K562 (cell line): ENCODE measurements at regions not wholly inside any gene's neighbourhood (a gene's known extent, or its start where the extent isn't known, plus 50 kb on each side); places are given as distances from the start of the nearest gene placed in this dataset.

Source experiments
- ATAC-seq: fragments of 200-7000 bp; cut with Tn5 transposase; 3 replicates; pipeline ENCODE4 v1.9.1; 2020; ENCODE audit warnings: moderate library complexity
- BruUV-seq: library from RNA; stranded (reverse); fragments of 400-500 nt; replicated peaks from 2 replicates; lab custom pipeline; 2021; lab: Mats Ljungman, UMichigan
- CTCF ChIA-PET: fragments of 300-600 bp; formaldehyde crosslinking; extraction: SDS; loops from one replicate; lab custom pipeline; 2021; ENCODE audit warnings: low intra/inter-chr PET ratio; lab: Yijun Ruan, JAX
- POLR2A ChIA-PET: fragments of 300-600, 350-650 bp; sonication (Branson Sonifier 250); formaldehyde crosslinking; extraction: SDS; loops from one replicate; lab custom pipeline; 2021; ENCODE audit warnings: antibody characterized with exemption, inconsistent platforms; lab: Yijun Ruan, JAX
- DNase-seq, 4 experiments: peaks; one replicate each; pipeline versions ENCODE4 v3.0.0 to v3.0.0-alpha.2; 2011 to 2018; ENCODE audit warnings: low spot score in 3 of 4, mixed read lengths in 3 of 4; ENCODE audit errors: extremely low read depth in 1 of 4
- FAIRE-seq: peaks from 2 replicates; lab custom pipeline; 2011; peaks lifted over from hg19 to GRCh38; lab: Jason Lieb, UNC
- H2AFZ ChIP-seq: 2 replicates; pipeline ENCODE4 v1.6.0; 2011; ENCODE audit warnings: low read depth, low read length, control low read depth, inconsistent platforms
- H3K27ac ChIP-seq: fragments of 200-600 bp; 3 replicates; pipeline ENCODE4 v1.8.0; 2011; ENCODE audit warnings: low read depth, mild to moderate bottlenecking, control low read depth, inconsistent platforms, low read length, moderate library complexity, mixed read lengths; ENCODE audit errors: extremely low read depth
- H3K27me3 ChIP-seq, 2 experiments: fragments of 300-600 bp in 1 of 2; 2 replicates in 1 of 2; 3 replicates in 1 of 2; pipeline versions ENCODE4 v1.6.0 to v1.8.0; 2011; ENCODE audit warnings: inconsistent platforms in 2 of 2, low read length in 2 of 2, mild to moderate bottlenecking in 1 of 2, mixed read lengths in 1 of 2, moderate library complexity in 1 of 2; ENCODE audit not compliant: control insufficient read depth in 2 of 2, insufficient read depth in 2 of 2
- H3K36me3 ChIP-seq: fragments of 300-600 bp; 3 replicates; pipeline ENCODE4 v1.8.0; 2011; ENCODE audit warnings: mild to moderate bottlenecking, low read length, inconsistent platforms; ENCODE audit not compliant: control insufficient read depth, insufficient read depth
- H3K4me1 ChIP-seq, 2 experiments: fragments of 200-600 bp in 1 of 2; replicated peaks in 1 of 2; 2 replicates in 1 of 2; 3 replicates in 1 of 2; pipeline versions ENCODE4 v1.5.1 to v1.8.0; 2011; ENCODE audit warnings: inconsistent platforms in 2 of 2, low read length in 2 of 2, mild to moderate bottlenecking in 1 of 2, mixed read lengths in 1 of 2, moderate library complexity in 1 of 2; ENCODE audit not compliant: control insufficient read depth in 2 of 2, insufficient read depth in 2 of 2
- H3K4me2 ChIP-seq: 2 replicates; pipeline ENCODE4 v1.6.1; 2011; ENCODE audit warnings: low read length, control low read depth, inconsistent platforms, mixed read lengths; ENCODE audit not compliant: insufficient read depth
- H3K4me3 ChIP-seq: fragments of 200-600 bp; sonication (generic), shearing (Covaris generic); 2 replicates; pipeline ENCODE4 v1.5.1; 2016; ENCODE audit warnings: control low read depth, inconsistent platforms
- H3K79me2 ChIP-seq: fragments of 200-600 bp; 3 replicates; pipeline ENCODE4 v1.8.0; 2011; ENCODE audit warnings: low read length, inconsistent platforms; ENCODE audit not compliant: control insufficient read depth, insufficient read depth
- H3K9ac ChIP-seq, 2 experiments: 2 replicates each; pipeline versions ENCODE4 v1.6.0 to v1.6.1; 2011; ENCODE audit warnings: low read depth in 2 of 2, low read length in 2 of 2, control low read depth in 1 of 2, inconsistent platforms in 1 of 2, mild to moderate bottlenecking in 1 of 2, mixed read lengths in 1 of 2; ENCODE audit not compliant: insufficient read depth in 1 of 2
- H3K9me1 ChIP-seq: one replicate; pipeline ENCODE4 v1.6.0; 2011; ENCODE audit warnings: inconsistent platforms, mild to moderate bottlenecking, low read length, moderate library complexity; ENCODE audit not compliant: control insufficient read depth, insufficient read depth
- H3K9me3 ChIP-seq: replicated peaks from 2 replicates; pipeline ENCODE4 v1.5.1; 2011; ENCODE audit warnings: low read depth, low read length, inconsistent platforms; ENCODE audit not compliant: control insufficient read depth, insufficient read depth
- H4K20me1 ChIP-seq: replicated peaks from 2 replicates; pipeline ENCODE4 v1.6.1; 2011; ENCODE audit warnings: low read length, inconsistent platforms, mixed read lengths; ENCODE audit not compliant: control insufficient read depth, insufficient read depth
- ARID1B ChIP-seq: fragments of 450-650 bp; IDR thresholded peaks from 2 replicates; pipeline ENCODE4 v1.6.1; 2016; ENCODE audit warnings: antibody characterized with exemption, mild to moderate bottlenecking, inconsistent platforms
- CBX8 ChIP-seq: fragments of 200-600 bp; sonication (generic); IDR thresholded peaks from 2 replicates; pipeline ENCODE4 v1.6.1; 2012; ENCODE audit warnings: borderline replicate concordance, mixed run types, low read depth, mild to moderate bottlenecking, moderate library complexity, mixed read lengths, low read length, control low read depth, inconsistent platforms; ENCODE audit not compliant: poor library complexity, severe bottlenecking; ENCODE audit errors: extremely low read depth
- CCNT2 ChIP-seq: IDR thresholded peaks from 2 replicates; pipeline ENCODE4 v1.6.1; 2011; ENCODE audit warnings: borderline replicate concordance, low read depth, mild to moderate bottlenecking, moderate library complexity, mixed read lengths, low read length; ENCODE audit not compliant: insufficient read length; ENCODE audit errors: extremely low read depth
- DACH1 ChIP-seq: fragments of 450-650 bp; IDR thresholded peaks from 2 replicates; pipeline ENCODE4 v1.6.1; 2018; ENCODE audit not compliant: partially characterized antibody
- ERF ChIP-seq: fragments of 450-650 bp; formaldehyde crosslinking; IDR thresholded peaks from 2 replicates; pipeline ENCODE4 v1.4.0; 2020; ENCODE audit warnings: mild to moderate bottlenecking, mixed read lengths
- FOSL1 ChIP-seq: fragments of 200-800 bp; sonication (Bioruptor generic); conservative IDR thresholded peaks from 2 replicates; pipeline ENCODE4 v1.6.1; 2016; ENCODE audit warnings: missing genetic modification characterization, missing compliant biosample characterization
- HBP1 ChIP-seq: fragments of 450-650 bp; formaldehyde crosslinking; IDR thresholded peaks from 2 replicates; pipeline ENCODE4 v1.4.0; 2022; ENCODE audit warnings: missing genetic modification characterization
- IRF1 ChIP-seq: sonication (generic); formaldehyde crosslinking; IDR thresholded peaks from 2 replicates; pipeline ENCODE4 v1.8.0; 2022; ENCODE audit warnings: missing genetic modification reagents, mild to moderate bottlenecking, borderline replicate concordance
- KLF13 ChIP-seq: fragments of 450-650 bp; IDR thresholded peaks from 2 replicates; pipeline ENCODE4 v1.6.1; 2016; ENCODE audit warnings: missing genetic modification characterization, low read depth, mild to moderate bottlenecking, missing compliant biosample characterization, moderate library complexity, borderline replicate concordance
- SRF ChIP-seq, 2 experiments: fragments of 250-450, 450-650 bp in 1 of 2; sonication (Bioruptor Pico) in 1 of 2; sonication (generic) in 1 of 2; formaldehyde crosslinking; IDR thresholded peaks; 2 replicates each; pipeline versions ENCODE4 v1.5.0 to v1.5.1; 2020 to 2022; ENCODE audit warnings: mild to moderate bottlenecking in 1 of 2, missing genetic modification reagents in 1 of 2
- ZBTB1 ChIP-seq: sonication (generic); formaldehyde crosslinking; IDR thresholded peaks from 2 replicates; pipeline ENCODE4 v1.8.1; 2023; ENCODE audit warnings: missing genetic modification reagents, low read depth, mild to moderate bottlenecking, borderline replicate concordance
- ZNF175 ChIP-seq: fragments of 200-800 bp; sonication (Bioruptor generic); IDR thresholded peaks from 2 replicates; pipeline ENCODE4 v1.6.1; 2016; ENCODE audit warnings: low read depth, mild to moderate bottlenecking, missing genetic modification characterization, missing compliant biosample characterization
- ZNF23 ChIP-seq: fragments of 250-450 bp; sonication (Bioruptor Pico); IDR thresholded peaks from 2 replicates; pipeline ENCODE4 v1.4.0; 2020; ENCODE audit warnings: mild to moderate bottlenecking
- ZNF395 ChIP-seq: fragments of 200-800 bp; sonication (Bioruptor generic); IDR thresholded peaks from 2 replicates; pipeline ENCODE4 v1.6.1; 2017; ENCODE audit warnings: missing genetic modification characterization, missing compliant biosample characterization
- ZNF57 ChIP-seq: fragments of 450-650 bp; formaldehyde crosslinking; IDR thresholded peaks from 2 replicates; pipeline ENCODE4 v1.4.0; 2020; ENCODE audit warnings: mild to moderate bottlenecking, moderate library complexity
- WGBS: fragments of 100-300 bp; shearing (Covaris generic); methylation state at CpG from one replicate; pipeline ENCODE4 v1.1.6; 2016; ENCODE audit warnings: low coverage, mixed read lengths; ENCODE audit not compliant: insufficient coverage; ENCODE audit errors: missing lambda C conversion rate; 5-methylcytosine and 5-hydroxymethylcytosine counted together
- in situ Hi-C: fragments of 300-500 bp; cut with MboI; formaldehyde crosslinking; loops from 4 replicates; pipeline ENCODE4 v1.15.0; 2018; ENCODE audit warnings: inconsistent platforms, mixed read lengths
- intact Hi-C: fragments of 100-400 bp; cut with micrococcal nuclease; formaldehyde crosslinking; loops from 2 replicates; pipeline ENCODE4 v1.14.2; 2022

GRCh38 chr3:15982667-15983196, 185.0 kb upstream of the ANKRD28 start (continued):
- TF ChIP-seq CCNT2 (no peak), DACH1 (no peak), IRF1 (no peak)

- Histone ChIP-seq H3K27ac (no peak overlapping the region), H4K20me1 (no peaks in the 10 kb centered on the region), H3K9me1 (no peaks in the 10 kb centered on the region), H3K4me2 (no peak overlapping the region), H3K79me2 (no peaks in the 10 kb centered on the region), H3K4me1 (no peaks in the 10 kb centered on the region), H3K9me3 (no peaks in the 10 kb centered on the region), H3K9ac (no peak overlapping the region), H2AFZ (no peak overlapping the region), H3K4me3 (no peak overlapping the region), H3K36me3 (no peaks in the 10 kb centered on the region), H3K27me3 (peaks cover 0 to 4% of the 10 kb centered on the region in 2 experiments; a peak in 1 of 5 replicates)
- FAIRE-seq = no peak
- ChIA-PET CTCF (no interaction called here), POLR2A (interaction anchor here (0.6 kb wide), 1 partner anchor 15 kb away, joined by 3 read pairs; no protein-coding TSS in a partner anchor)
- in situ Hi-C loops = no loop called here
- DNase-seq = no peak
- no peak for TF ChIP-seq CBX8
- no peak for TF ChIP-seq KLF13 (tag)
- TF ChIP-seq HBP1 (CRISPR knock-in tag) = no peak
- no peak for TF ChIP-seq ZBTB1
- TF ChIP-seq ARID1B = no peak
- TF ChIP-seq ZNF175 (CRISPR knock-in tag) = no peak
- TF ChIP-seq SRF (CRISPR knock-in tag; IDR thresholded peaks at IDR 0.05) = no peak
- TF ChIP-seq FOSL1 (tag) = no peak
- no peak for TF ChIP-seq ZNF57
- TF ChIP-seq ZNF395 (CRISPR knock-in tag) = no peak
- TF ChIP-seq ERF (CRISPR knock-in tag) = no peak
- TF ChIP-seq ZNF23 (CRISPR knock-in tag) = no peak
- BruUV-seq = no TSS peak
- WGBS = 0% methylated on average over 2 of the region's 2 CpGs
- intact Hi-C loops = no loop called here
- no peak for ATAC-seq
Measured at GRCh38 chr3:15983232-15983631, 185.5 kb upstream of the ANKRD28 start.
